Activated naive CD4-positive, alpha-beta T cell treated with anti-CD3 and anti-CD28 coated beads, Interleukin-2, amount 10 ng/mL, durations not matched to agents 7 days and 5 days (primary cell): ENCODE measurements at regions not wholly inside any gene's neighbourhood (a gene's known extent, or its start where the extent isn't known, plus 50 kb on each side); places are given as distances from the start of the nearest gene placed in this dataset.

Experiments used
- CTCF ChIA-PET: fragments of 350-600 bp; sonication (Branson Sonifier 250); formaldehyde crosslinking; loops from one replicate; lab custom pipeline; 2021; ENCODE audit warnings: antibody characterized with exemption; lab: Charles Lee
- DNase-seq: peaks from one replicate; pipeline ENCODE4 v3.0.0-alpha.2; 2020
- H3K27ac Mint-ChIP-seq: one replicate; pipeline ENCODE4 v1.8.0; 2021; ENCODE audit warnings: mild to moderate bottlenecking, moderate library complexity, mixed read lengths
- H3K27me3 Mint-ChIP-seq: one replicate; pipeline ENCODE4 v1.8.0; 2021; ENCODE audit warnings: mild to moderate bottlenecking, mixed read lengths
- H3K36me3 Mint-ChIP-seq: one replicate; pipeline ENCODE4 v1.8.0; 2021; ENCODE audit warnings: mixed read lengths
- H3K4me1 Mint-ChIP-seq: one replicate; pipeline ENCODE4 v1.8.0; 2021; ENCODE audit warnings: mixed read lengths
- H3K4me3 Mint-ChIP-seq: one replicate; pipeline ENCODE4 v1.8.0; 2021; ENCODE audit warnings: mild to moderate bottlenecking, moderate library complexity, mixed read lengths
- H3K9me3 Mint-ChIP-seq: one replicate; pipeline ENCODE4 v1.8.0; 2021; ENCODE audit warnings: mixed read lengths

GRCh38 chr9:16314476-16314875, 556.0 kb downstream of the BNC2 start:
- Mint-ChIP-seq H3K27ac (no peak overlapping the region), H3K9me3 (peaks cover 7% of the 10 kb centered on the region), H3K36me3 (no peaks in the 10 kb centered on the region), H3K27me3 (no peaks in the 10 kb centered on the region), H3K4me1 (no peaks in the 10 kb centered on the region), H3K4me3 (no peak overlapping the region)
- DNase-seq = no peak
- CTCF ChIA-PET = no interaction called here

- Mint-ChIP-seq H3K4me3 (no peak overlapping the region), H3K27me3 (no peaks in the 10 kb centered on the region), H3K27ac (no peak overlapping the region), H3K36me3 (no peaks in the 10 kb centered on the region), H3K4me1 (no peaks in the 10 kb centered on the region), H3K9me3 (peaks cover 2% of the 10 kb centered on the region)
- CTCF ChIA-PET = no interaction called here
- DNase-seq = no peak
Observed at GRCh38 chr9:16315720-16316119, 554.8 kb downstream of the BNC2 start.

GRCh38 chr9:16316456-16316855, 554.0 kb downstream of the BNC2 start:
- CTCF ChIA-PET = no interaction called here
- Mint-ChIP-seq H3K4me1 (no peaks in the 10 kb centered on the region), H3K36me3 (no peaks in the 10 kb centered on the region), H3K27ac (no peak overlapping the region), H3K27me3 (no peaks in the 10 kb centered on the region), H3K9me3 (peaks cover 2% of the 10 kb centered on the region), H3K4me3 (no peak overlapping the region)
- no peak for DNase-seq

- no peak for DNase-seq
- Mint-ChIP-seq H3K4me1 (no peaks in the 10 kb centered on the region), H3K9me3 (peaks cover 2% of the 10 kb centered on the region), H3K27ac (no peak overlapping the region), H3K36me3 (no peaks in the 10 kb centered on the region), H3K27me3 (no peaks in the 10 kb centered on the region), H3K4me3 (no peak overlapping the region)
- CTCF ChIA-PET = no interaction called here
Observed at GRCh38 chr9:16316911-16317817, 553.3 kb downstream of the BNC2 start.

- H3K9me3 Mint-ChIP-seq = no peaks in the 10 kb centered on the region
Observed at GRCh38 chr9:16318516-16319060, 551.9 kb downstream of the BNC2 start.

GRCh38 chr9:16319646-16320045, 550.8 kb downstream of the BNC2 start:
- Mint-ChIP-seq H3K4me3 (no peak overlapping the region), H3K27ac (no peak overlapping the region), H3K9me3 (peaks cover 3% of the 10 kb centered on the region), H3K4me1 (no peaks in the 10 kb centered on the region), H3K27me3 (no peaks in the 10 kb centered on the region), H3K36me3 (no peaks in the 10 kb centered on the region)
- CTCF ChIA-PET = no interaction called here
- DNase-seq = no peak

More at GRCh38 chr9:16318516-16319060, 551.9 kb downstream of the BNC2 start:
- Mint-ChIP-seq H3K4me3 (no peak overlapping the region), H3K27me3 (no peaks in the 10 kb centered on the region), H3K4me1 (no peaks in the 10 kb centered on the region), H3K36me3 (no peaks in the 10 kb centered on the region), H3K27ac (no peak overlapping the region)
- DNase-seq = no peak
- CTCF ChIA-PET = no interaction called here

GRCh38 chr9:16320338-16320902, 550.0 kb downstream of the BNC2 start:
- no peaks in the 10 kb centered on the region for H3K27me3 Mint-ChIP-seq
- H3K9me3 Mint-ChIP-seq = peaks cover 3% of the 10 kb centered on the region
- no peak overlapping the region for H3K4me3 Mint-ChIP-seq
- CTCF ChIA-PET = no interaction called here
- no peaks in the 10 kb centered on the region for H3K36me3 Mint-ChIP-seq
- DNase-seq = no peak
- no peaks in the 10 kb centered on the region for H3K4me1 Mint-ChIP-seq
- H3K27ac Mint-ChIP-seq = no peak overlapping the region

GRCh38 chr9:16321461-16322119, 548.9 kb downstream of the BNC2 start:
- Mint-ChIP-seq H3K9me3 (peaks cover 3% of the 10 kb centered on the region), H3K4me3 (no peak overlapping the region), H3K27me3 (no peaks in the 10 kb centered on the region), H3K4me1 (no peaks in the 10 kb centered on the region), H3K36me3 (no peaks in the 10 kb centered on the region), H3K27ac (no peak overlapping the region)
- CTCF ChIA-PET = no interaction called here
- no peak for DNase-seq

- CTCF ChIA-PET = no interaction called here
- H3K27ac Mint-ChIP-seq = no peak overlapping the region
- no peak for DNase-seq
- H3K4me1 Mint-ChIP-seq = no peaks in the 10 kb centered on the region
- no peaks in the 10 kb centered on the region for H3K36me3 Mint-ChIP-seq
- no peak overlapping the region for H3K4me3 Mint-ChIP-seq
- peaks cover 3% of the 10 kb centered on the region for H3K9me3 Mint-ChIP-seq
- no peaks in the 10 kb centered on the region for H3K27me3 Mint-ChIP-seq
Observed at GRCh38 chr9:16322849-16323248, 547.6 kb downstream of the BNC2 start.

GRCh38 chr9:16325966-16326365, 544.5 kb downstream of the BNC2 start:
- CTCF ChIA-PET = no interaction called here
- peaks cover 7% of the 10 kb centered on the region for H3K9me3 Mint-ChIP-seq
- H3K27me3 Mint-ChIP-seq = no peaks in the 10 kb centered on the region
- DNase-seq = no peak
- no peaks in the 10 kb centered on the region for H3K4me1 Mint-ChIP-seq
- no peaks in the 10 kb centered on the region for H3K36me3 Mint-ChIP-seq
- H3K27ac Mint-ChIP-seq = no peak overlapping the region
- no peak overlapping the region for H3K4me3 Mint-ChIP-seq

GRCh38 chr9:16328349-16328748, 542.1 kb downstream of the BNC2 start:
- no peaks in the 10 kb centered on the region for H3K27me3 Mint-ChIP-seq
- H3K36me3 Mint-ChIP-seq = no peaks in the 10 kb centered on the region
- no peak overlapping the region for H3K27ac Mint-ChIP-seq
- CTCF ChIA-PET = no interaction called here
- no peak overlapping the region for H3K4me3 Mint-ChIP-seq
- no peak for DNase-seq
- peaks cover 11% of the 10 kb centered on the region for H3K9me3 Mint-ChIP-seq
- H3K4me1 Mint-ChIP-seq = no peaks in the 10 kb centered on the region

- Mint-ChIP-seq H3K27me3 (no peaks in the 10 kb centered on the region), H3K27ac (no peak overlapping the region), H3K4me1 (no peaks in the 10 kb centered on the region), H3K4me3 (no peak overlapping the region), H3K9me3 (peaks cover 8% of the 10 kb centered on the region), H3K36me3 (no peaks in the 10 kb centered on the region)
- DNase-seq = no peak
- CTCF ChIA-PET = no interaction called here
Observed at GRCh38 chr9:16329671-16330113, 540.8 kb downstream of the BNC2 start.

- Mint-ChIP-seq H3K27ac (no peak overlapping the region), H3K27me3 (no peaks in the 10 kb centered on the region), H3K4me1 (no peaks in the 10 kb centered on the region), H3K9me3 (peaks cover 8% of the 10 kb centered on the region), H3K4me3 (no peak overlapping the region), H3K36me3 (no peaks in the 10 kb centered on the region)
- CTCF ChIA-PET = no interaction called here
- DNase-seq = no peak
Observed at GRCh38 chr9:16331031-16331430, 539.4 kb downstream of the BNC2 start.

- Mint-ChIP-seq H3K27me3 (no peaks in the 10 kb centered on the region), H3K4me1 (no peaks in the 10 kb centered on the region), H3K36me3 (no peaks in the 10 kb centered on the region), H3K4me3 (no peak overlapping the region), H3K27ac (no peak overlapping the region), H3K9me3 (peaks cover 8% of the 10 kb centered on the region)
- CTCF ChIA-PET = no interaction called here
- DNase-seq = no peak
Observed at GRCh38 chr9:16331527-16331926, 538.9 kb downstream of the BNC2 start.
